NCI-H1930 (cell line): ENCODE measurements at regions not wholly inside any gene's neighbourhood (a gene's known extent, or its start where the extent isn't known, plus 50 kb on each side); places are given as distances from the start of the nearest gene placed in this dataset.

ENCODE experiments used
- DNase-seq, 2 experiments: peaks; one replicate each; lab custom pipeline; 2025; lab: John Stamatoyannopoulos, UW

GRCh38 chr2:67241453-67241852 is 155.7 kb upstream of the ETAA1 start:
- no peak for DNase-seq

DNA sequence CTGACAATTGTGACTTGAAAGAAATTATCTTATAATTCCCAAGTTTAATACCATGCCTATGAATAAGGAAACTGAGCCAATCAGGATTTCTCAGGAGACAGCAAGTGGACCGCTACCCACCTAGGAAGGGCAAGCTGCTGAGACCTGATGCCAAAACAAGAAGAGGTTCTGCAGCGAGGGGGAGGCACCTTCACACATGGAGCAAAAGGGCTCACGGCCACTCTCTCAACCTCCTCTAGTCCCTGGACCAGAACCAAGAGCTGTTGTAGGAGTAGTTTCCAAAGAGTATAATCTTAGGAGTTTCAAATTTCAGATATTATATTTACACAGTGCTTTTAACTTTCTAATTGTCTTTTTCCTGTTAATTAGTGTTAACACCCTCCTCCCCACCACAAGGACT is 154.7 kb upstream of the ETAA1 start:
- no peak for DNase-seq

DNA sequence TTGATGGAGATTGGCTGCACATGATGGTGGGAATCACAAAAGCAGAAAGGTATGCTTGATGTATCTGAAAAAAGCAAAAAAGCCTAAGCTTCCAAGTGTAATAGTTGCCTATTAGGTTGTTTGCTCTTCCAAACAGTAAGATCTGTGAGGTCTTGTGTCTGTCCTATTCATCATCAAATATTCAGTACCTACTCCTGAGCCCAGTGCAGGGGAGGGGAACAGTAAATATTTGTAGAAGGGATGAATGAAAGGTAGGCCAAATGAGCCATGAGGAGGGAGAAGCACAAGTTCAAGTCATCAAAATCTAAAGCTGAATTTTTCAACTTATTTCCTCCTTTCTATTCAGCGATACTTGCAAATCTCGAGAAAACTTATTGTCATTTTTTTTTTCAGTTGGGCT is 153.2 kb upstream of the ETAA1 start:
- no peak for DNase-seq

DNA sequence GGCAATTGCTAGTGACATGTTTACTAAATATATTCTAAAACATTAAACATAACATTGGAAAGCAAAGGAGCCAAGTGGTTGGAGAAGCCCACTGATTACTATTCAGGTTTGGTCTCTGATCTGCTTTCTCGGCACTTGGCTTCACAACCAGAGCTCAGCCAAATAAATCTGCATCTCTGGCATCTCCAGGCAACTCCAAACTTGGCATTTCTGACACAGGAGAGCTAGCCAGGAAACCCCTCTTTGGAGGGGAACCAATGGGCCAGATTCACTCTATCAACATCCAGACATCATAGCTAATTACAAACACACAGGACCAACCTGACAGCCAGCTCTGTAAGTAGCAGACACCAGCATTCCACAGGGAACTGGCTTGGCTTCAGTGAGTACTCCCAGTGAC is 150.3 kb upstream of the ETAA1 start:
- DNase-seq, result no peak

DNA sequence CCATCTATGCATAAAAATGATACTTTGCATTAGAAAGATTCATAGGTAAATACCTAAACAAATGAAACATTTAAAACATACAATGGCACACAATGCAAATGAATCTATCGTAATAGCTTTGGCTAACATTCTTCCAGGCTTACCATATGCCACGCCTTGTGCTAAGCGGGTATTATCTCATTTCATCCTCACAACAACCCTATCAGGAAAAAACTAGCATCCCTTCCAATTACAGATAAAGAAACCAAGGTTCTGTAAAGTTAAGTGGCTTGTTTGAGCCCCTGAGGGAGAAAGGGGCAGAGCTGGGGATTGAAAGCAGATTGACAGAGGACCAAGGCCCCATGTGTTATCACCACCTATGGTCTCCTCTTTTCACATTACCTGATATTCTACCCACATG is 145.4 kb upstream of the ETAA1 start:
- DNase-seq, result no peak

DNA sequence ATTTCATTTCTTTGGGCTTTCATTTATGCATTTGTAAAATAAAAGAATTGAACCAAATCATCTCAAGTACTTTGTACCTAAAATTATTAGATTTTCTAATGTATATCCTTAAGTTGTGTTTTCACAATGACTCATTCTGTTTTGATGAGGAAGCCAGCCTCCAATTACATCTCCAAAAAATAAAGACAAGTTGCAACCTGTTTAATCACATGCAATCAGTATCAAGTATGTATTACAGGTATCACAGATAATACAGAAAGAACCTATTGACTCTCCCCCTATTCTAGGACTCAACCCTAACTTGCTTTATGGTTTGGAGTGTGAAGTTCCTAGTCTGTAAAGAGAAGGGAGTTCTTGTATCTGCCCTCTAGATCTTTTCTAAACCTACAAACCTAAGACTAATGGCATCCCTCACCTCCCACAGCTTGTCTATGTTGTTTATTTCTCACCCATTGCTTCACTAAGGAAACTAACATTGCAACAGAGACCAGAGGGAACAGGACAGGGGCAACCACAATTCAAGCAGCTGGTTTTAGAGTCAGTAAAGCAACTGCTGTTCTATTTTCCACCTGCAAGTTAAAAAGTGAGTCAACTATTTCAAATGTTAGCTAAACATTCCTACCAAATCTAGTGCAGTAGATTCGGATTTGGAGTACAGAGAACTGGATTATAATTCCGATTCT is 141.1 kb upstream of the ETAA1 start:
- no peak for DNase-seq

DNA sequence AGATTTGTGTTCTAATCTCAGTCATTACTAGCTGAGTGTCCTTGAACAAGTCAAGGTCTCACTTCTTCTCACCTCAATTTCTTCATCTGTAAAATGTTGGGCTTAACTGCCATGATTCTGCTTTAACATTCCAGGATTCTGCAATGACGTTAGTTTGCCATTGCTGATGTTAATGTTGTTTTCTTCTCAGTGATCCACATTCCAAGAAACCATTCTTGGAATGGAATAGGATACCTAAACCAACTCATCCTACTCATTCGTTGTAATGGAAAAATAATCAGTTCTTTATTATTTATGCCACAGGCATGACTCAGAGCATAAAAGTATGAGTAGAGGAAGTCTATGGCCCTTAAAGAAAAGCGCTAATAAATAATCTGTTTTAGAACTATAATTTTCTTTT is 140.2 kb upstream of the ETAA1 start:
- no peak for DNase-seq

DNA sequence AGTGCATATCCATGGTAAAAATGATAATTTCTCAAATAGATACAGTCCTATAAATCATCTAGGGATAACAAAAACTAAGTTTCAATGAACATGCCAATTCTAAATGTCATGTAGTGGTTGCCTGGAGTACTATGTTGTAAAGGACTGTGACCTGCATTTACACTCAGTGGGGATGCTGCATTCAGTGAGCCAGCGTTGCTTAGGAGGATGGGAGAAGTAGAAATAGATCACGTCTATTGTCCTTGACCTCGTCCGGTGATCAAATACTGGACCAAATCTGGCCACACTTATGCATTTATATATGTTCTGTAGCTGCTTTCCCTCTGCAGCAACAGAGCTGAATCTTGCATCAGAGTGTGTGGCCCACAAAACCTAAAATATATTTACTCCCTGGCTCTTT is 139.0 kb upstream of the ETAA1 start:
- DNase-seq, result no peak

DNA sequence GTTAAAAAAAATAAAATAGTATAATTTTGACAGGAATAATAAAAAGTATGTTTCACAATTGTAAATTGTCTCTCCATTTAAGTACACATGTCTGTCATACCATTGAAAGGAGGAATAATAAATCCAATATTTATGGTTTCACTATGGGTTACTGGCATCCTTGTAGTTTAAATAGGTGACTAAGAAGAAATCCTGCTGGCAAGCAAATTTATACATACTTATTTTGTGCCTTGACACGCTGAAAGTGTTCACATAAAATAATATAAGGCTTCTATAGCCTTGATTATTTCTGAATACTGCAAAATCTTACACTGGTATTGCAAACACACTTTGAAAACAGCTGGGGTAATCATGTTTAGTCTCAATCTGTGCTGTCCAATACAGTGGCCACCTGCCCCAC is 138.3 kb upstream of the ETAA1 start:
- no peak for DNase-seq

DNA sequence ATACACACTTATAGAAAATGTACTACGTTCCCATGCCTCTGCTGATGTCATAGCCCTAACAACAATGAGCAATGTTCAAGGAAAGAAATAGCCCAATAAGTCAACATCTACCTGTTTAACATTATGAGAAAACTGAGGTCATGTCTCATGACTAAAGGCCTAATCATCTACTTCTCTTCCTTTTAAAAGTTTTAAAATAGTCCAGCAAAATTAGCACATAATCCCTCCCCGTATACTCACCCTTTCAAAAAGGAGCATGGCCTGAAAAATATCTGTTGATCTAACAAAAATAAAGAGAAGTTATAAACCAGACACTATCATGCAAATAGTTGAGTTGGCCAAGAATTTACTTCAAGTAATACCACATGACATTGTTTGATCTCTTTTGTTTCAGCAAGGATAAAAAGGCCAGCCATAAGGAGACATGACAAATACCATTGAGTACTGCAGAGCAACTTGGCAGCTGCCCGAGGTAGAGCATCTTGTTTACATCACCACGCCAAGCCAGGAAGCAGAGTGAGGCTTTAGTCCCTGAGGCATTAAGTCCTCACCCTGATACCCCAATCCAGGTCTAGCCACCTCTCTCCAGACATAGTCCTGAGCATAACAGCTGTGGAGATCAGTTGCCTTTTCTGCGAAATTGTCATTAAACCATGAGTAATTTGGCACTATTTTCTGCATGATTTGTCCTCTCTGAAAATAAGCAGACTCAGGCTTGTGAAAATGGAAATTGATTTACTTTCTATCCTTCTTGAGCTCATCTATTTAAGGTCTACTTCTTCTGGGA is 137.4 kb upstream of the ETAA1 start:
- DNase-seq, result no peak

DNA sequence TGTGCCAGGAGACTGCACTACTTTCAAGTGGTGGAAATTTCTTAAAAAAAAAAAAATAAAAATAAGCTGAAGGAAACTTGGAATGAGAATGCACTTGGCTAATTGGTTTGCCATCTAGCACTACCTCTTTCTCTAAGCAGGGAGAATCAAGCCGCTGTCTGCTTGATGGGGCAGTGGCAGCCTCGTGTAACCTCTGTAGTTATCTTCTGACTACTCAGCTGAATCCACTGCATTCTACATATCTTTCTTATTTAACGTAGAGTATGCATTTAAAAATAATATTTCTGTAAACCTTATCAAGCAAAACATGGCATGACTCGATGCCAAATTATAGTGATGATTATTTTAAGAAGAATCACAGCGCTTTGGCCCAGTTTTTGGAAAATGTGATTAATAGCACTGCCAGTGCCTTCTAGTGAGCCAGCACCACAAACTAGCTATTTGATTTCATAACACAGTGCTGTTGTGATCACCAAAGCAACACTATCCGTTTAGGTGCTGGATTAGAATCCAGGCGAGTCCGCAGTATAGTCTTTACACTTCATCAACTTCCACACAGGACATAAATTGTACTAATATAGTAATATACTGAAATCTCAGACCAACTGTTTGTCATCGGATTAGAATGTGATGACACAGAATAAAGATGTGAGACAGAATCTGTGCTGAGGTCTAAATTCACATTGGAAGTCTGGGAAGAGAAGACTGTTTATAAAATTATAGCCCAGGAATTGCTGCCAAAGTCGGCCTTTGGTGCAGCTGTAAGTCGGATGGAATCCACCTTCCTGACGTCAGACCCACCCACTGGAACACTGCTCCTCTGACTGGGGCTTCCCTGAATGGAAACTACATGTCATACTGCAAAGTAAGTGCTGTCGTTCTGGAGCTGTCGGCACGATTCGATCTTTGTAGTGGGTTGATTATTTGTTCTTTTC is 136.5 kb upstream of the ETAA1 start:
- no peak for DNase-seq

DNA sequence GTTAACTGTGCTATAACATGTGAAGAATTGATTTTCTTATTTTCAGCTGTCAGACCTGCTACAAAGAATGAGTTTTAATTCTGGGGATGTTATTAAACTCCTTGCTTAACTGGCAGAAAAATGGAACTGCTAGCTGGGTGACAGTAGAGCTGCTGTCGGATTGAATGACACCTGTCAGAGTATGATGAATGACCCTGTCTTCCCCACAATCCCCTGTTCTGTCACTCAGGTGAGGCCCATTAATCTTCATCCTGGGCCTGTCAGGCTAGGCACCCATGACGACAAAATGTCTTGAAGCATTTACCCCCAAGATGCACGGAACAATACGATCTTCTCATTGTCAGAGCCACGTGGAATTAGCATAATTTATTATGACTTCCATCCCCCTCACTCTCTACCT is 129.9 kb upstream of the ETAA1 start:
- no peak for DNase-seq

- no peak for DNase-seq
Measured at GRCh38 chr2:67268797-67269196, 128.3 kb upstream of the ETAA1 start.

- DNase-seq, result no peak
Measured at GRCh38 chr2:67272195-67272594, 124.9 kb upstream of the ETAA1 start.

DNA sequence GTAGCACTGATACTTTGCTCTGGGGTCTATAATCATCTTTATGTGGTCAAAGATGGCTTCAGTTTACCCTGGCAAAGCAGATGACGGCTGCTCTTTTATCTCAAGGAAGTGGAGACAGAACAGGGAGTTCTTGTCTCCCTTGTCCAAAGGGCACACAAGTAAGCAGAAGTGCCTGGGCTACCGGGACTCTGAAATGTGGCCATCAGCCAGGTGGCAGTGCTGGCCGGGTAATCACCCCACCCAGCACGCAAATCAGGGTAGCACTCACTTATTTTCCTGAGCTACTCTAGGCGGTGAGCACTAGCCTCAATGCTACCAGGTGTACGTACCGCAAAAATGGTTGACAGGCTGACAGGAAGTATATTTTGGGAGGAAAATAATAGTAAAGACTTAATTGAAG is 119.7 kb upstream of the ETAA1 start:
- DNase-seq, result no peak

DNA sequence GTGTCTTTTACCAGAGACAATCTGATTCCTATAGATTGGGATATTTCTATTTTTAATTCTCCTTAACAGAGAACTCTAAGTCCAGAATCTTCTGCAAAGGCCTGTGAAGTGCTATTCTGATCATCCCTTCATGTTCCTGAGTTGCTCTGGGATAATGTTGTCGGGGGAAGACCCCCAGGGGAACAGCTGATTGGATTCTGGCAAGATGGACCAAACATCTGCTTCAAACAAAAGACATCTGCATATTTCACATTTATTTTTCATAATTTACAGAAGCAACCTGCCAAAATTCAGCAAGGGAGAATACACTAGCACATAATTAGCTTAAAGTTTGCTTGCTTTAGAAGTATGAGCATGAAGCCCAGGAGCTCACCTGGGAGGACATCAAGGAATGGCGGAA is 116.0 kb upstream of the ETAA1 start:
- no peak for DNase-seq

GRCh38 chr2:67283641-67284040 is 113.5 kb upstream of the ETAA1 start:
- DNase-seq, result no peak

GRCh38 chr2:67286981-67287759 is 110.0 kb upstream of the ETAA1 start:
- DNase-seq, result no peak

DNA sequence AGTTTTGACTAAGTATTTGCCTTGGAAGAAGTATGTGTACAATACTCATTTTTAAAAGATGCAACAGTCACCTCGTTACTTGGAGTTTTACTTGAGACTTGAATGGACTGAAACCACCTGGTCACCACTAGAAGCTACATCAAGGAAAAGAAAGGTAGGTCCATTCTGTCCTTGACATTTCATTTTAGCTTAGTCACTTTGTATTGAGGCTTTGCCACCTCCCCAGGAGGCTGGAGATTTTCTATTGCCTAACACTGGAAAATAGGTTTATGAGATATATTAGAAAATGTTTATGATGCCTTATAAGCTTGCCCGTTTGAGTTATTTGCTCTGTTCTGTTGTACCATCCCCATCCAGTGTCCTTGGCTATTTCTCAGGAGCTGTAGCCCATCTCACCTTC is 107.9 kb upstream of the ETAA1 start:
- DNase-seq, result no peak

DNA sequence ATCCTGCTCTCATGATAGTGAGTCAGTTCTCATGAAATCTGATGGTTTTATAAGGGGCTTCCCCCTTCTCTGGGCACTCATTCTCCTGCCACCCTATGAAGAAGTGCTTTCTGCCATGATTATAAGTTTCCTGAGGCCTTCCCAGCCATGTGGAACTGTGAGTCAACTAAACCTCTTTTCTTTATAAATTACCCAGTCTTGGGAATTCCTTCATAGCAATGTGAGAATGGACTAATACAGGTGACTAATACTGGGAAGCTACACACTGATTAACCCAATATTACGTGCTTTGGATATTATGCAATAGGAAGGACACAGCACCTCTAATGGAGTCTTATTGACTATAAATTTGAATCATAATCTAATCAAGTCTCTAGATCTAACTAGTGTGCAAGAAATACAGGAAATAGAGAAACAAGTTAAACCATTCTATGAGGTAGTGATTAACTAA is 107.2 kb upstream of the ETAA1 start:
- DNase-seq, result no peak

- DNase-seq, result no peak
Measured at GRCh38 chr2:67290451-67291290, 106.5 kb upstream of the ETAA1 start.
